Spleen (tissue), 11 donors: ENCODE measurements at regions not wholly inside any gene's neighbourhood (a gene's known extent, or its start where the extent isn't known, plus 50 kb on each side); places are given as distances from the start of the nearest gene placed in this dataset.

Source experiments
- DNase-seq: peaks from one replicate; pipeline ENCODE4 v3.0.0-alpha.2; 2020
- H3K27ac ChIP-seq, 8 donors: fragments of 200-600 bp; sonication (generic) in 7 of 8; 1 replicate in 4 of 8; 2 replicates in 4 of 8; pipeline versions ENCODE4 v1.5.0 to v1.8.0; 2016 to 2021; ENCODE audit warnings: inconsistent platforms in 4 of 8, mild to moderate bottlenecking in 4 of 8, moderate library complexity in 1 of 8
- H3K27me3 ChIP-seq, 7 donors: fragments of 200-600 bp; sonication (generic) in 6 of 7; replicated peaks in 1 of 7; 1 replicate in 4 of 7; 2 replicates in 3 of 7; pipeline versions ENCODE4 v1.5.0 to v1.8.0; 2016 to 2021; ENCODE audit warnings: inconsistent platforms in 3 of 7, mild to moderate bottlenecking in 1 of 7
- H3K36me3 ChIP-seq, 6 donors: fragments of 200-600 bp; sonication (generic) in 5 of 6; 1 replicate in 4 of 6; 2 replicates in 2 of 6; pipeline versions ENCODE4 v1.5.0 to v1.8.0; 2016 to 2021; ENCODE audit warnings: inconsistent platforms in 2 of 6
- H3K4me1 ChIP-seq, 6 donors: fragments of 200-600 bp; sonication (generic) in 5 of 6; 1 replicate in 3 of 6; 2 replicates in 3 of 6; pipeline versions ENCODE4 v1.5.0 to v1.8.0; 2016 to 2021; ENCODE audit warnings: inconsistent platforms in 3 of 6
- H3K4me3 ChIP-seq, 8 donors: fragments of 200-600 bp; sonication (generic) in 7 of 8; 1 replicate in 4 of 8; 2 replicates in 4 of 8; pipeline versions ENCODE4 v1.5.0 to v1.8.0; 2016 to 2021; ENCODE audit warnings: inconsistent platforms in 4 of 8, mild to moderate bottlenecking in 4 of 8, moderate library complexity in 2 of 8
- H3K9me3 ChIP-seq, 8 donors: fragments of 200-600 bp; sonication (generic) in 7 of 8; 1 replicate in 4 of 8; 2 replicates in 4 of 8; pipeline versions ENCODE4 v1.5.0 to v1.8.0; 2016 to 2021; ENCODE audit warnings: inconsistent platforms in 4 of 8
- CTCF ChIP-seq, 11 experiments: fragments of 200-600 bp in 7 of 11; fragments of 450-650 bp in 4 of 11; sonication (generic) in 4 of 11; IDR thresholded peaks in 8 of 11; conservative IDR thresholded peaks in 3 of 11; 1 replicate in 7 of 11; 2 replicates in 4 of 11; pipeline versions ENCODE4 v1.4.0 to v1.8.0; 2016 to 2021; ENCODE audit warnings: antibody characterized with exemption in 11 of 11, inconsistent platforms in 4 of 11, mild to moderate bottlenecking in 1 of 11
- POLR2A ChIP-seq, 3 donors: fragments of 450-650 bp; IDR thresholded peaks; one replicate each; pipeline ENCODE4 v1.5.1; 2017; ENCODE audit warnings: antibody characterized with exemption in 3 of 3, mild to moderate bottlenecking in 1 of 3
- POLR2AphosphoS5 ChIP-seq, 3 donors: sonication (generic); formaldehyde crosslinking; IDR thresholded peaks; one replicate each; pipeline ENCODE4 v1.5.1; 2017; ENCODE audit warnings: antibody characterized with exemption in 3 of 3
- WGBS, 5 donors: extraction: QIAGEN DNeasy Blood & Tissue Kit in 3 of 5; methylation state at CpG; one replicate each; pipeline versions ENCODE4 v1.1.5 to v1.1.7; 2013 to 2018; 5-methylcytosine and 5-hydroxymethylcytosine counted together
- intact Hi-C: fragments of 100-400 bp; cut with DNase I; formaldehyde crosslinking; loops from one replicate; pipeline ENCODE4 v1.15.0; 2023; ENCODE audit warnings: low total_unique reads
- donor health status: healthy with polysubstance abuse.
- donor health status: DM: no; HTN: no; CAD: no; lungs with moderate emphysema.
- donor health status: DM: no; HTN: no; CAD: no.
- donor health status: Bipolar disorder and iron deficiency.
- donor health status: healthy.
- donor health status: DM: no; HTN: no; CAD: no.
- donor health status: DM: yes; HTN: yes; CAD: no.

- Histone ChIP-seq H3K27me3 (peaks cover 0 to 6% (median 0%) of the 10 kb centered on the region in 7 donors), H3K9me3 (no peaks in the 10 kb centered on the region), H3K4me3 (no peak overlapping the region), H3K36me3 (no peaks in the 10 kb centered on the region), H3K27ac (no peak overlapping the region), H3K4me1 (no peaks in the 10 kb centered on the region)
- intact Hi-C loops: no loop called here
- 89 to 97% (median 95%) methylated on average over 3 of the region's 3 CpGs for WGBS, 5 donors
- TF ChIP-seq CTCF (IDR thresholded peaks at IDR 0.05 in 8 of 11, conservative IDR thresholded peaks at IDR 0.05 in 3 of 11) (no peak), POLR2AphosphoS5 (IDR thresholded peaks at IDR 0.05) (no peak), POLR2A (IDR thresholded peaks at IDR 0.05) (no peak)
- DNase-seq: no peak
Measured at GRCh38 chr3:70580021-70580420, 267.6 kb upstream of the MDFIC2 start.

DNA sequence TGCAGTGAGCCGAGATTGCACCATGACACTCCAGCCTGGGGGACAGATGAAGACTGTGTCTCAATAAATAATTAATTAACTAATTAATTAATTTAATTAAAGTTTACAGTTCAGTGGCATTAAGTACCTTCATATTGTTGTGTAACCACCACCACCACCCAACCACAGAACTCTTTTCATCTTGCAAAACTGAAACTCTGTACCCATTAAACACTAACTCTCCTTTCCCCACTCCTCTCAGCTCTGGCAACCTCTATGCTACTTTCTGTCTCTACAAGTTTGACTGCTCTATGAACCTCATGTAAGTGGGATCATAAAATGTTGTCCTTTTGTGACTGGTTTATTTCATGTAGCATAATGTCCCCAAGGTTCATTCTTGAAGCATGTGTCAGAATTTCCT lies 259.3 kb upstream of the MDFIC2 start:
- Histone ChIP-seq H3K27ac (no peak overlapping the region), H3K4me1 (no peaks in the 10 kb centered on the region), H3K9me3 (no peaks in the 10 kb centered on the region), H3K27me3 (no peaks in the 10 kb centered on the region), H3K4me3 (no peak overlapping the region), H3K36me3 (no peaks in the 10 kb centered on the region)
- TF ChIP-seq POLR2A (IDR thresholded peaks at IDR 0.05): no peak
- no peak for TF ChIP-seq CTCF (IDR thresholded peaks at IDR 0.05 in 8 of 11, conservative IDR thresholded peaks at IDR 0.05 in 3 of 11)
- no peak for TF ChIP-seq POLR2AphosphoS5 (IDR thresholded peaks at IDR 0.05)
- WGBS, 5 donors: 84 to 100% (median 88%) methylated on average over 1 of the region's 1 CpG
- intact Hi-C loops: no loop called here
- DNase-seq: no peak

- DNase-seq: no peak
- H3K27ac ChIP-seq: no peak overlapping the region
- WGBS, 5 donors: 89 to 100% (median 96%) methylated on average over 1 of the region's 1 CpG
- no peaks in the 10 kb centered on the region for H3K36me3 ChIP-seq
- TF ChIP-seq POLR2A (IDR thresholded peaks at IDR 0.05) (no peak), POLR2AphosphoS5 (IDR thresholded peaks at IDR 0.05) (no peak), CTCF (IDR thresholded peaks at IDR 0.05 in 8 of 11, conservative IDR thresholded peaks at IDR 0.05 in 3 of 11) (no peak)
- no peaks in the 10 kb centered on the region for H3K27me3 ChIP-seq
- H3K9me3 ChIP-seq: no peaks in the 10 kb centered on the region
- H3K4me1 ChIP-seq: no peaks in the 10 kb centered on the region
- no peak overlapping the region for H3K4me3 ChIP-seq
- intact Hi-C loops: no loop called here
Measured at GRCh38 chr3:70570584-70570983, 258.1 kb upstream of the MDFIC2 start.

GRCh38 chr3:70568626-70569025 lies 256.2 kb upstream of the MDFIC2 start:
- peaks cover 0 to 8% (median 0%) of the 10 kb centered on the region in 7 donors for H3K27me3 ChIP-seq
- intact Hi-C loops: no loop called here
- no peaks in the 10 kb centered on the region for H3K4me1 ChIP-seq
- WGBS, 5 donors: 88 to 93% (median 90%) methylated on average over 7 of the region's 7 CpGs
- H3K9me3 ChIP-seq: peaks cover 0 to 13% (median 2%) of the 10 kb centered on the region in 8 donors
- H3K36me3 ChIP-seq: no peaks in the 10 kb centered on the region
- TF ChIP-seq CTCF (IDR thresholded peaks at IDR 0.05 in 8 of 11, conservative IDR thresholded peaks at IDR 0.05 in 3 of 11) (no peak), POLR2AphosphoS5 (IDR thresholded peaks at IDR 0.05) (no peak), POLR2A (IDR thresholded peaks at IDR 0.05) (no peak)
- no peak overlapping the region for H3K27ac ChIP-seq
- no peak for DNase-seq
- H3K4me3 ChIP-seq: no peak overlapping the region
